ENCODE measurements at regions not wholly inside any gene's neighbourhood (a gene's known extent, or its start where the extent isn't known, plus 50 kb on each side); places are given as distances from the start of the nearest gene placed in this dataset.

DNA sequence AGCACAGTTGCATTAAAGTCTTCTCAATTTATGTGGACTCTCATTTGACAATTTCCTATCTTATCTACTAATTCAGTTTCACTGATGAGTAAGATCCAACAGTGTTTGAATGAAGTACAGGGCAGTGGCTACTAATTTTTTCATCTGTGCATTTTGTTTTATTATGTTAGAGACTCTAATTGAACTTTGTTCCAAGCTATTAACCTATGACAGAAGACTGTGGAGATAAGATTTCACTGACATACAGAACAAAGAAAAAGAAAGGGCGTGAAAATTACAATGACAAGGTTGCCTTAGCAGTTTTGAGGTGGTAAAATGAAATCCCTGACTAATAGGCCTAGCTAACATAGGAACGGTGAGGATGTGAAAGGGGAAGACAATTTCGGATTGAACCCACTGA is 153.2 kb upstream of the SOX5 start:
- no peak for DNase-seq (ENCODE audit: low read depth in 2 of 2, low spot score in 1 of 2)

DNA sequence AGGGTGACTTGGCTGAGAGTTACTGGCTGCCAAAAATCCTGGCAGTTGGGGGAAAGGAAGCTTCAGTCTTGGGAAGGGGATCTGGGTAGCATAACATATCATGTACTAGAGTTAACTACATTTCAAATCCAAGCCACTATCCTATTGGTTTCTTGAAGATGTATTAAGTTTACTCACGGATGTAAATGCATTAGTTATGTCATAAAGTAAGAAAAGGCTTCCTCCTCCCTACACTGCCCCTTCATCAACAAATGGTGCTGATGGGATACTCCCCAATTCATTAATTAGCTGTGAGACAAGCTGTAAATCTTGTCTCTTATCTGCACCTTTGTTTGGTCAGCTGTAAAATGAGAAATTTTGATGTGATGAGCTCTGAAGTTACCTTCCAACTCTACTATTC is 150.1 kb upstream of the SOX5 start:
- no peak for DNase-seq (ENCODE audit: low read depth in 2 of 2, low spot score in 1 of 2)

DNA sequence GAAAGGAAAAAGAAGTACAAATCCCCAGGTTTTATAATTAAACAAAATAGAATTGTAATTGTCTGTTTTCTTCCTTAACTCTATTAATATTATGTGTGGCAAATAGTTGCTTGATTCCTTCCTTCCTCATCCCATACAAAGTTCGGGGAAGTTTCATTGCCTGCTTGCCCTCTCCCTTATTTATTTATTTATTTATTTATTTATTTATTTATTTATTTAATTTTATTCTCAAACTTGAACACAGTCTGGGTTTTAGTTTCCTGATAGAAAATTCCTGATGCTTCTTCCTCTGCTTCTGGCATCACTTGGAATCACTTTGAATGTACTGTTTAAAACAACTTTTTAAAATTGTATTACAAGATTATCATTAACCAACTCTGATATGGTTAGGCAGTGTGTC is 145.8 kb upstream of the SOX5 start:
- DNase-seq (ENCODE audit: low read depth in 2 of 2, low spot score in 1 of 2), result no peak

DNA sequence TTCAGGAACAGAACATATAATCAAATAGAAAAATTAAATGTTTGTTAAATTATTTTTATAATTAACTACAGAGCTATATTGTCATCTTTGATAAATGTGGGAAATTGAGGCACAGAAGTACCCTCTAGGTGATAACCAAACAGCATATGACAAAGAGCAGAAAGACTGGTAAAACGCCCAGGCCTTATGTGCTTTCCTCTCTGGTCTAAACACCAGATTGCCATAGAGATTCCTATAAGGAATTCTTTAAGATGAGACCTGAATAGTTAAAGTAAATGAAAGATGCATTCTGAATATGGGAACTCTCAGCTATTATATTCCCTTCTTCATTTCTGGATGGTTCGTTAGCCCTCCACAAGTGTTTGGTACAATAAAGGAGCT is 140.0 kb upstream of the SOX5 start:
- no peak for DNase-seq (ENCODE audit: low read depth in 2 of 2, low spot score in 1 of 2)

DNA sequence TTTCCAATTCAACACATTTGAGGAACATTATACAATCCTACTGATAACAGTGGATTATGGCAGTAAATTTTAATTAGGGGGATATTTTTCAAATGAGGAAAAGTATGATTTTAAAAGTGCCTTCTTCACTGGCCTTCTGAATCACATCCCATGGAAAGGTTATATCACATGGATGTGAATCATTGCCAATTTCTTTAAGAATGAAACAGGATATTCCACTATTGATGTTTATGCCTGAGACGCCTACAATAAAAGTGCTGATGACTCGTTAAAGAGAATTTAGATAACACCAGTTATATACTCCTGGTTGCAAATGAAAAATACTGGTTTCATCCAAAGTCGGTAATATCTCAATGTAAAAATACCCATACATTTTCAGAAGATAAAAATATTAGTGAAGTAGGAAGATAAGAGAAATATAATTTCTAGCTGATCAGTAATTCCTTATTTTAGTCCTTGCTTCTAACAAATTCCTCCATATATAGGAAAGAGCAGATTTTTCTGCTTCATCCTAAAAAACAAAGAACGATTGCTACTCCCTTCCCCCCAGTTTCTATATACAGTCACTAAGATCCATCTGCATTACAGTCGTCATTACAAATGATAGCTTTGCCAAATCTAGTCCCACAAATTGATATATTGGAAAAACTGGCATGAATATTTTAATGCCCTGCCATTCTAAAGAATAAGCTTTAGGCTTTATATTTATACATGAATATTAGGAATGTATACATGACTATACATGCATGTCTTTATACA is 139.5 kb upstream of the SOX5 start:
- no peak for DNase-seq (ENCODE audit: low read depth in 2 of 2, low spot score in 1 of 2)

DNA sequence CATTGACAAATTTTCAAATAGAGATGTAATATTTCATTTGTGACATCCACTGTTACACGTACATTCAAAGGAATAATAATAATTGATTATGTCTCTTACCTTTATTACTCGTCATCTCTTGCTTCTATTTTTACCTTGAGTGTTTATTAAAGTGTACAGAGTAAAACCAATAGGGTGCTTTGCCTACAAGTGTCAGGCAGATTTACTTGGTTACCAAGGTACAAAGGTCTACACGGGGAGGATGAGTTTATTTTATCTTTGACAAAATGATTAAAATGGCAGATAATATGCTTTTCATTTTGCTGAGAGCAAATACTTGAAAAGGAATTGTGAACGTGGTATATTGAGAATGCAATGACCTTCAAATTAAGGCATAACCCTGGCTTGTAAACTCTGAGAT is 137.8 kb upstream of the SOX5 start:
- no peak for DNase-seq (ENCODE audit: low read depth in 2 of 2, low spot score in 1 of 2)

DNA sequence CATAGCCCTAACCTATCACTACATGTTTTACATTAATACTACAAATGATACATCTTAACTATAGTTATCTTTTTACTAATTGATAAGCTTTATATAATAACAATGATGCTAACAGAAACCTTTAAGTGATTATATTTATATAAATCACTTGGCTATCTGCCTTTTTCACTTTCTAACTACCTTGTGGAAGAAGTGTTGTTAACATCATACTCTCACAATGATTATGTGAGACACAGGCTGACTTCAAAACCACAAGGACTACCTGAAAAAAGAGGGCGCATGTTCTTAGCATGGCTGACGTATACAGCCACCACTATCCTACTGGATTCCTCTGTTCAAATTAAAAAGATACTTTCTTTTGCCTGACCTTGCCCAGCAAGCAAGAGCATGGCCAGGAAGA is 135.3 kb upstream of the SOX5 start:
- DNase-seq (ENCODE audit: low read depth in 2 of 2, low spot score in 1 of 2), result no peak

DNA sequence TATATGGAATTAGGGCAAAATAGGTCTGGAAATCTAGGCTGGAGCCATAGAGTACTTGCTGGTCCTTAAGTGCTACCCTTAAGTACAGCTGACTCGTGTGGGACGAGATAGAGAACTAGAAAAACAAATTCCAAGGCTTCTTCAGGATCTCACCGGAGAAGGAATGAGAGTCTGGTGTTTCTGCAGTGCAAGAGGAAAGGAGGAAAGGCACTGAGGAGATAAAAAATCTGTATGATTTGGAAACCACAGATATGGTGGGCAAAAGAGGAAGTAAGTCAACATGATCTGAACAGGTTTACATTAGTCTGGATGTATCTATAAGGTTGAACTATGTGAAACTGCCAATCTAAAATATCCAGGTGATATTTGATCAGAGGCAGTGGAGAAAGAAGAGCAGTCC is 134.4 kb upstream of the SOX5 start:
- DNase-seq (ENCODE audit: low read depth in 2 of 2, low spot score in 1 of 2), result no peak

DNA sequence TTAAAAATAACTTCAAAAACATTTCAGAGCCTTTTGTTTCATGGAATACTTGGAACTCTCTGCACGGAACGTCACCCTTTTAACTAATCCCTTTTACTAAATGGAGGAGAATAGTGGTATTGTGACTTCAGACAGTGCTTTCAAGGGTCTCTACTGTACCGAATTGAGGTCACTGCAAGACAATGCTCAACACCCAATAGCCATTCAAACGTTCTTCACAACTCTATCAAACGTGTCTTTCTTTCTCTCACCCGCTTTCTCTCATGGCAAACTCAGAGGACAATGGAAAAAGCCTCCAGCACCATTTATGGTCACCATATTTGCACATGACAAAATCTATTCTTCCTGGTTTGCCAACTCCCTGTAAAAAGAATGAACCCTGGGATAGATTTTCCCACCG is 132.1 kb upstream of the SOX5 start:
- DNase-seq (ENCODE audit: low read depth in 2 of 2, low spot score in 1 of 2), result no peak

DNA sequence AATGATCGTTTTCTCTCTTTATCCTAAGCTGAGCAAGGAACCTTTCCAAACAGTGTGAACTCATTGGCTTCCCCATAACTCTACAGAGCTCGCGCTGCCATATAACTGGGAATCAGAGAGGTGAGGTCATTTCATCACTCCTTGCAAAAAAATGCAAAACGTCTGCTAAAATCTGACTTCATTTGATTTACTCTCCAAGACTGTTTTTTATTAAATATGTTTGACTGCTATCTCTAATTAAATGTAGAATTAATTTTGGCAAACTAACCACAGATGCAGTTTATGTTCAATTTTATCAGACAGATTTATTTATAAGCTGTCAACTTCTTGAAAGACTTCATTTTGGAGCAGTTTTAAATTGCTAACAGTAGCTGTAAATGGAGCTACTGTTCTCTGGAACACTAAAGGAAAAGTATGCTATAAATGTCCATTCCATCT is 131.6 kb upstream of the SOX5 start:
- no peak for DNase-seq (ENCODE audit: low read depth in 2 of 2, low spot score in 1 of 2)

DNA sequence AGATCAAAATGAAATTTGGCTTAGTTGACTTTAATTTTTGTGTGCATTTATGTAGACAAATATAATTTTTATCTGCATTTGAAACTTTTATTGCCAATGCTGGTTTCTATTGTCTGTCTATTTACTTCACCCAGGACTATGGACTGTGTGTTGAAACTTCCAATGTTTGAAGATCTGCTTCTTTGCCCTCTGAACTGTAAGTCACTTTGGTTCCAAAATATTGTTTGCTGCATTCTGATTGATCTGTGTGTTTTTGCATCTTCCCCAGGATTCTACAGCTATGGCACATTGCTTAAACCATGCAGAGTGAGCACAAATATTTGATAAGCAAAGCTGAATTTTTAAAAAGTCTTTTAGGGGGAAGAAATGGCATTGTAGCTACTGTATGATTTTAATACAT is 131.0 kb upstream of the SOX5 start:
- DNase-seq (ENCODE audit: low read depth in 2 of 2, low spot score in 1 of 2), result no peak

DNA sequence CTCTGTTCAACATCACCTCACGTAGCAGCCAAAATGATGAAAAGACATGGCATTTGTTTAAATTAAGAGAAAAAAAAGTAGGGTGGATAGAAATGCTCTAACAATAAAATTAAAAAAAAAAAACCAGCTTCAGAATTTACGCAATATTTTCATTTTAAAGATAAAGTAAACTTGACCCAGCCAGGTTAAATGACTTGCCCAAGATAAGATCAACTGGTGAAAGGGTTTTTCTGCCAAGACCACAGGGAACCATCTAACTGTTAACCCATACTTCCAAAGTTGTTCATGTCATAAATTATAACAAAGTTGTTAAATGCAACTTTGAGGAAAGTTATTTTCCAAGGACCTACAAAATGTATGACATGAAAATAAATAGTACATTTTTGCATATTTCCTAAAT is 129.6 kb upstream of the SOX5 start:
- no peak for DNase-seq (ENCODE audit: low read depth in 2 of 2, low spot score in 1 of 2)

DNA sequence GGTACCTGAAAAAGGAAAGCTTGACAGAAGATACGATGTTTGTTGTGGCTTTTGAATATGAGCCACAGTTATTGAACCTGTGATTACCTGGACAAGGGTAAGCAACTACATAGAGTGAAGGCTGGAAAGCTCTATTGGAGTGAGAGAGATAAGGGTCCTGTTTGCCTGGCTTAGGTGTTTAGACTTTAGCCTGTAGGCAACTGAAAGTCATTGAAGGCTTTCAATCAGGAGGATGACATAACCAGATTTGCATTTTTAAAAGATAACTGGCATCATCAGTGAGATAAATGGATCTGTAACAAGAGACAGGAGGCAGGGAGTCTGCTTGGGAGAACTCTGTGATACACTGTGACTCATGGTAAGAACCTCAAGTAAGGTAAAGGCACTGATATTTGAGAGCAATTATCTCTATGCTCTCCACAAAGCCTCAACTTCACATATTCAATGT is 128.9 kb upstream of the SOX5 start:
- DNase-seq (ENCODE audit: low read depth in 2 of 2, low spot score in 1 of 2), result no peak

DNA sequence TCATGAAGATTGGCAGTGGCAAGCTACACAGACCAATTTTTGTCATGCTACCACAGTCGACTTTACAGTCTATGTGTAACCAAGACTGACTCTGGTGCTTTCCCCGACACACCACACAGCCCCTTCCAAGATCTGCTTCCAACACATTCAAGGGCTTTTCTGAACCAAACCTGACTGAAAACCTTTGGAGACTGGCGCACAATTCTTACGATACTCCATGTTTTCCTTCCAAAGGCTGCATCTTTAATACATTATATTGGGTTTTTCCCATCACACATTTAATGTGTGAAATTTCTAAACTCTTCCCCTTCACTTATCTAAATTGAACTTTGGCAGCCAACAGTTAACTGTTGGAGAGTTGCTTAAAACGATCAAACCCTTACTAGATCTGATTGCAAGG is 127.7 kb upstream of the SOX5 start:
- no peak for DNase-seq (ENCODE audit: low read depth in 2 of 2, low spot score in 1 of 2)

DNA sequence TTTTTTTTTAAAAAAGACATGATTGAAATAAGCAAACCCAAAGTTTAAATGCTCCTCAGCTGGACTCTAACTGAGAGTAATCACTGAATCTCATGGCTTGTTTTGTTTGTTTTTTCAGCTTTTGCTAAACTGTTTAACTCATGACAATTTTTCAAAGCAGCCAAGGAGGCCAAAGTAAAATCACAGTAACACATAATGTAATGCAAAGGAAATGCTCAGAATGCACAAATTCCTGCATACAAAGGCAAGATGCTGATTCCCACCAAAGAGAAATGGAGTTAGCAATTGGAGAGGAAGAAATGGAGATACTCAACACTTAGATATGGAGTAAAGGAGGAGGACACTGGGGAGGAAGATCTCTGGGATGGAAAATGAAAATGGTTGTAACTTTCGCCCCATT is 126.2 kb upstream of the SOX5 start:
- DNase-seq (ENCODE audit: low read depth in 2 of 2, low spot score in 1 of 2), result no peak

DNA sequence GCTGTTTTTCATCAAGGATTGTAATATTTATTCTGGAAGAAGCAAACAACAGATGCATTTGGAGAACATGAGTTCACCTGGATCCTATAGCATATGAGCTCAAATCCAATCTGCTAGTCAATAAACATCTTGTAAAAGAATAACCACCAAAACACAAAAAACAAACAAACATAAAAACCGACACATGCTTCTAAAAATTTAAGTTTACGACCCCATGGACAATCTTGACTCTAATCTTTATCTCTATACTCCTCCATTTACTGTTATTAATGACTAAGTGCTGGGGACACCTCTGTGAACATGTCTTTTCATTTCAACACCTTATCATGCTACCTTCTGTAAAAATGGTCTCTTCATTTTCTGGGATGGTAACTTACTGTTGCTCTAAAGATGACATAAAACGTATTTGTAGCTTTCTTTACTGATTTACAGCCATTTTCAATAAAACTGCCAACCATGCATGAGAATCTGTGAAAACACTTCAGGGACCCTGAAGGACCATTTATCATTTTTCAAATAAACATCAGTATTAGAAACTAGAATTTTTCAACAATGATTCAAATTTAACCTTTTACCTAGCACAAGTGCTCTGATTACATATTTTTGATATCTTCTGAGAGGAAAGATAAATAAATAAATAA is 123.8 kb upstream of the SOX5 start:
- DNase-seq (ENCODE audit: low read depth in 2 of 2, low spot score in 1 of 2), result no peak

DNA sequence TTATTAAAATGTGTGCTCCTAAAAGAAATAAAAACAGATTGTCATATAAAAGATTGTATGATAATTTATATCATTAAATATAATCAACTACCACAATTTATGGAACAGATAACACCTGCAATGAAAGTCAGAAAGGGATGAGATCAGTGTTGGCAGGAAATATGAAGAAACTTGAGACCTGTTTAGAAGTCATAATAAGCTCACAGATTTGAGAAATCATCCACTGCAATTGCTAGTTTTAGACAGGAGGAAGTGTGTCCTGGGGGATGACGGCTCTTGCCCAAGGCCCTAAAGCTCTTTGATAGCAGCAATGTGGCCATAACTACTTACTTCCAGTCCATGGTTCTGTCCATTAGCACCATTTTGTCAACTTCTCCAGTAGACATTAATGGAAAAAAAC is 122.8 kb upstream of the SOX5 start:
- DNase-seq (ENCODE audit: low read depth in 2 of 2, low spot score in 1 of 2), result no peak

DNA sequence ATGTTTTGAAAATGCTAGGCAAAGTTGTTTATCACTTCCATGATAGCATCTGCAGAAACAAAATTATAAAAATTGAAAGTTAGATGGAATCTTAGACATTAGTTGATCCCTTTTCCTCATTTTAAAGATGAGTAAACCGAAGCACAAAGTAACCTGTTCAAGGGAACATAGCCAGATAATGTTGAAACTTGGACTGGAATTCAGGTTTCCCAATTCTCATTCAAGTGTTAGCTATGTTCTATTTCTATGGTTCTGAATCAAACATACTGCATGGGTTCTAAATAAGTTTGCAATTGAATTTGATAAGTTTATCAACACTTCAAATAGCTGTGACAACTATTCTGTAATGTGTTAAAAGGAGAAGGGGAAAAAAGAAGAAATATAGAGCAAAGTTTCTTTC is 122.4 kb upstream of the SOX5 start:
- no peak for DNase-seq (ENCODE audit: low read depth in 2 of 2, low spot score in 1 of 2)

DNA sequence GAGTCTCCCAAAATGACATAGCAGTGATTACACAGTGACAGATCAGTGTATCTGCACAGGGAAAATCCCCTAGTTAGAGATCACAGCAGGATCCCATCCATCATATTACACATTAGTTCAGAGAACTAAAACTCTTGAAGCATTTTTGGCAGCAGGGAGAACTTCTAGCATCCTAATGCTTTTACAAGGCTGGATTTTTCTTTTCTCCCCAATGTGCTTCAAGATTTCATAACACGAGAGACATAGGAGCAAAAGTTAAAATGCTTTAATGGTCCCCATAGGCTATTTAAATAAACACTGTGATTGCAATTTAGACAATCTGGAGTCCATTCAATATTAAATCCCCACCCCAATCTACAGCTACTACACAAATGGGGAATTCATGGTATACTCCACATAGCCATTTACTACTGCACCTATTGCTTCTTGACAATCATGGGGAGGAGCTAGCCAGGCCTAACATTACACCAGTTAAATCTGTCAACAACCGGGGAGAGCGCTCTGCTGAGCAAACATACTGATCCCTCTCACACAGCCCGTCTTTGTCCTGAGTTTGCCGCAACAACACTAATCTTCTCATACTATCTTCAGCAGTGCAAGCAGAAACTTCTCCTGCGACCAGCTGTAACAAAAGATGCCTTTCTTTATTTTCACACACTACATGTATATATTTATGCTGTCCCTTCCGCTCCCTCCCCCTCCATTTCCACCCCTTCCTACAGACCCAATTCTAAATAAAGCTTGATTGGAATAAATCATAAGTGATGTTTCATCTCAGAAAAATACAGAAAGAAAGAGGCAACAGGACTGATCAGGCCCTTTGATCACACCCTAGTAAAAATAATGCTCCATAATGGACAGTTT is 120.3 kb upstream of the SOX5 start:
- DNase-seq (ENCODE audit: low read depth in 2 of 2, low spot score in 1 of 2), result no peak

DNA sequence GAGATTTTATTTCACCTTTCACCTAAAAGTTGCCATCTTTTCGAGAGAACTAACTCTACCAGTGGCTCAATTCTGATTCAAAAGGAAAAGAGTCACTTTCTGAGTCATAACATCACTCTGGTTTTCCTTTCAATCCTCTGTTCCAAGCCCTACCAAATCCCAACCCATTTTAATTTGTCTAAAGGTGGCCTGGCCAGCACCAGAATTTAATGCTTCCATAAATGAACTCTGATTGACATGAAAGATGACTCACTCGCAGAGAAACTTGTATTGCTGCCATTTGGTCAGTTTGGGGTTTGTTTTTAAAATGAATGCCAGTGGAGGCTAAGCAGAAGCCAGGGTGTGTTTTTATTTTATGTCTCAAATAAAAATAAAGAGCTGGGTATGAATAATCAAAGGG is 117.4 kb upstream of the SOX5 start:
- DNase-seq (ENCODE audit: low read depth in 2 of 2, low spot score in 1 of 2), result no peak

DNA sequence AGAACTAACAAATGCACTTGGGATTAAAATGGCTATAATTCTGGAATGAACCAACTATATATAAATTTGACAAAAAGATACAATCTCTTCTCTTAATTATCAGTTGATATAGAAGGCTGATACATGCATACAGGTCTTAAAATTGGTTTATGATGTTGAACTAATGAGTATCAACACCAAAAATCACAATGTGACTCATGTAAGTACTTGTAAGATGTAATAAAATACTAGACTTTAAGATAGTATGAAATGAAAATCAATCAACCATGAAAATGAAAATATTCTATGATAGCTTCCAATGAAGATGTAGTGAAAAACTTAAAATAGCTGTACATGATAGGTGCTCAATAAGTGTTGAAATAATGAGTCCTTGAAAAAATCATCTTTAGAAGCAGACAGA is 116.6 kb upstream of the SOX5 start:
- DNase-seq (ENCODE audit: low read depth in 2 of 2, low spot score in 1 of 2), result no peak

DNA sequence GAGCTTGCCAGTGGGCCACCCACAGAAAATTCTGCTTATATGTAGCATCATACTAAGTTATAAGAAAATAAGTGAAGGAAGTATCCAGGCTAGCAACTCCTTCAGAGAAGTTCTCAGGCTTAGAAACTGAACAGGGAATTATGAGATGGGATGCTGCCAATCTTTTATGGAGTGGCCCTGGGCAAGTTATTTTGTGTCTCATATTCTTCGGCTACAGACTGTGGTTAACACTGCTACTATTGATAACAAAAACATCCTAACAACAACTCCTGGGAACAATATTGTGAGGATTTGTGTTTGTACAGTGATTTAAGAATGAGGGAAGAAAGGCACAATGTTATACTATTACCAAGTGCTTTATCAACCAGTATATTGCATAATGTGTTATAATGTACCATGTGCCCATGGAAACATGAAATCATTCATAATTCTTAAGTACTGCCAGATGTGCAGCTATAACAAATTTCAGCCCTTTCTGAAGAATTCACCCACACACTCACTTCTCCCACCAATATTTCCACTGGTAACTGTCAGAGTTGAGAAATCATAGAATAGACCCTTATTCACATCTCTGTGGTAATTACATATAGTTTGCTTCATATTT is 113.3 kb upstream of the SOX5 start:
- no peak for DNase-seq (ENCODE audit: low read depth in 2 of 2, low spot score in 1 of 2)
